Right cardiac atrium (tissue), 5 donors: ENCODE measurements at regions not wholly inside any gene's neighbourhood (a gene's known extent, or its start where the extent isn't known, plus 50 kb on each side); places are given as distances from the start of the nearest gene placed in this dataset.
"Not testable (repeated sequence)": the region's sequence is repeated elsewhere in the genome, so short reads cannot be mapped to it uniquely, and the experiment has no call there.

Source experiments
- ATAC-seq, 2 donors: fragments of 200-7000 bp; cut with Tn5 transposase; one replicate each; pipeline versions ENCODE4 v1.8.0 to v1.9.1; 2020; ENCODE audit warnings: moderate library complexity in 2 of 2, mild to moderate bottlenecking in 1 of 2
- DNase-seq, 3 donors: peaks; one replicate each; pipeline ENCODE4 v3.0.0-alpha.2; 2020
- H3K27ac ChIP-seq: one replicate; pipeline ENCODE4 v1.5.1; 2013; ENCODE audit warnings: mild to moderate bottlenecking, low read length, control low read depth, moderate library complexity
- H3K27me3 ChIP-seq: one replicate; pipeline ENCODE4 v1.6.1; 2013; ENCODE audit not compliant: control insufficient read depth, insufficient read depth
- H3K4me1 ChIP-seq: one replicate; pipeline ENCODE4 v1.6.1; 2013; ENCODE audit warnings: low read length; ENCODE audit not compliant: control insufficient read depth, insufficient read depth
- H3K4me3 ChIP-seq: one replicate; pipeline ENCODE4 v1.5.1; 2013; ENCODE audit warnings: low read length, control low read depth
- H3K9me3 ChIP-seq: one replicate; pipeline ENCODE4 v1.6.1; 2013; ENCODE audit warnings: low read length; ENCODE audit not compliant: control insufficient read depth
- WGBS: extraction: QIAGEN DNeasy Blood & Tissue Kit; methylation state at CpG from one replicate; pipeline ENCODE4 v1.1.7; 2013; 5-methylcytosine and 5-hydroxymethylcytosine counted together
- intact Hi-C, 4 donors: fragments of 100-400 bp; cut with DNase I; formaldehyde crosslinking; loops; one replicate each; pipeline versions ENCODE4 v1.11.0 to v1.14.0; 2022 to 2023
- donor health status: healthy with polysubstance abuse.
- donor health status: DM: no; HTN: yes; CAD: no.
- donor health status: DM: no; HTN: no; CAD: no.
- donor health status: DM: no; HTN: yes; CAD: no; lungs with severe emphysema.
- donor health status: DM: yes; HTN: yes; CAD: no.

- WGBS = 51% methylated on average over 19 of the region's 19 CpGs
- H3K27ac ChIP-seq = no peak overlapping the region
- H3K4me3 ChIP-seq = no peak overlapping the region
- no peaks in the 10 kb centered on the region for H3K9me3 ChIP-seq
- intact Hi-C loops = no loop called here
- ATAC-seq (no peak), DNase-seq (peak in 1 of 3 donors; percentile 42)
- H3K4me1 ChIP-seq = peaks cover 4% of the 10 kb centered on the region
- H3K27me3 ChIP-seq = no peaks in the 10 kb centered on the region
These were observed 57.4 kb upstream of the DACT2 start for GRCh38 chr6:168376811-168377483.

- peaks cover 4% of the 10 kb centered on the region for H3K4me1 ChIP-seq
- H3K9me3 ChIP-seq = no peaks in the 10 kb centered on the region
- ATAC-seq (peak; percentile 80), DNase-seq (peak; percentile 40 to 78 (median 75))
- no peaks in the 10 kb centered on the region for H3K27me3 ChIP-seq
- H3K4me3 ChIP-seq = no peak overlapping the region
- H3K27ac ChIP-seq = no peak overlapping the region
- intact Hi-C loops = no loop called here
- WGBS = 14% methylated on average over 17 of the region's 17 CpGs
These were observed 57.9 kb upstream of the DACT2 start for GRCh38 chr6:168377484-168377855.

- no peaks in the 10 kb centered on the region for H3K9me3 ChIP-seq
- intact Hi-C loops = no loop called here
- H3K27ac ChIP-seq = no peak overlapping the region
- ATAC-seq = peak; percentile 30 to 34
- H3K27me3 ChIP-seq = no peaks in the 10 kb centered on the region
- WGBS = 75% methylated on average over 28 of the region's 28 CpGs
- H3K4me3 ChIP-seq = no peak overlapping the region
- H3K4me1 ChIP-seq = peaks cover 4% of the 10 kb centered on the region
- DNase-seq = peak in 1 of 3 donors; percentile 23
These were observed 58.6 kb upstream of the DACT2 start for GRCh38 chr6:168377856-168378832.

GRCh38 chr6:168379579-168379978, 60.0 kb upstream of the DACT2 start:
- intact Hi-C loops, H3K27me3 ChIP-seq, H3K9me3 ChIP-seq, H3K4me1 ChIP-seq, ATAC-seq, H3K27ac ChIP-seq, H3K4me3 ChIP-seq: not testable (repeated sequence)
- 85% methylated on average over 20 of the region's 20 CpGs for WGBS
- DNase-seq = peak in 1 of 3 donors; percentile 18

- H3K4me1 ChIP-seq, H3K9me3 ChIP-seq, H3K4me3 ChIP-seq, H3K27me3 ChIP-seq, H3K27ac ChIP-seq, intact Hi-C loops, ATAC-seq: not testable (repeated sequence)
- DNase-seq = peak in 1 of 3 donors; percentile 16
- WGBS = 93% methylated on average over 38 of the region's 38 CpGs
These were observed 60.6 kb upstream of the SMOC2 start for GRCh38 chr6:168380166-168380955.

GRCh38 chr6:168380956-168381605, 59.9 kb upstream of the SMOC2 start:
- H3K27ac ChIP-seq = no peak overlapping the region
- WGBS = 96% methylated on average over 16 of the region's 16 CpGs
- H3K9me3 ChIP-seq = no peaks in the 10 kb centered on the region
- peaks cover 4% of the 10 kb centered on the region for H3K4me1 ChIP-seq
- no peaks in the 10 kb centered on the region for H3K27me3 ChIP-seq
- ATAC-seq (no peak), DNase-seq (peak in 1 of 3 donors; percentile 39)
- intact Hi-C loops = no loop called here
- H3K4me3 ChIP-seq = no peak overlapping the region

GRCh38 chr6:168381726-168382458, 59.1 kb upstream of the SMOC2 start:
- ATAC-seq (no peak), DNase-seq (peak in 1 of 3 donors; percentile 30)
- Histone ChIP-seq H3K4me1 (peaks cover 4% of the 10 kb centered on the region), H3K9me3 (no peaks in the 10 kb centered on the region), H3K27ac (no peak overlapping the region), H3K27me3 (no peaks in the 10 kb centered on the region), H3K4me3 (no peak overlapping the region)
- intact Hi-C loops = no loop called here
- WGBS = 86% methylated on average over 24 of the region's 24 CpGs

- no peak overlapping the region for H3K27ac ChIP-seq
- H3K4me1 ChIP-seq = no peaks in the 10 kb centered on the region
- no peak overlapping the region for H3K4me3 ChIP-seq
- H3K9me3 ChIP-seq = no peaks in the 10 kb centered on the region
- WGBS = 82% methylated on average over 46 of the region's 46 CpGs
- H3K27me3 ChIP-seq = no peaks in the 10 kb centered on the region
- intact Hi-C loops = no loop called here
- DNase-seq (peak in 1 of 3 donors; percentile 27), ATAC-seq (no peak)
These were observed 57.7 kb upstream of the SMOC2 start for GRCh38 chr6:168383062-168383854.

GRCh38 chr6:168384045-168385036, 56.6 kb upstream of the SMOC2 start:
- Histone ChIP-seq H3K9me3 (no peaks in the 10 kb centered on the region), H3K27me3 (no peaks in the 10 kb centered on the region), H3K27ac (no peak overlapping the region), H3K4me1 (no peaks in the 10 kb centered on the region), H3K4me3 (no peak overlapping the region)
- peak; percentile 38 to 47 for ATAC-seq
- peak in 1 of 3 donors; percentile 58 for DNase-seq
- intact Hi-C loops = no loop called here
- 69% methylated on average over 31 of the region's 31 CpGs for WGBS
